HEK293 (cell line): ENCODE measurements at regions not wholly inside any gene's neighbourhood (a gene's known extent, or its start where the extent isn't known, plus 50 kb on each side); places are given as distances from the start of the nearest gene placed in this dataset.

Experiments used
- CTCF ChIA-PET: fragments of 350-600 bp; formaldehyde crosslinking; extraction: SDS; loops from one replicate; lab custom pipeline; 2021; ENCODE audit warnings: antibody characterized with exemption; lab: Yijun Ruan, JAX
- POLR2A ChIA-PET: fragments of 300-600 bp; formaldehyde crosslinking; extraction: SDS; loops from one replicate; lab custom pipeline; 2020; ENCODE audit warnings: antibody characterized with exemption, inconsistent platforms; lab: Yijun Ruan, JAX
- H3K27ac ChIP-seq: fragments of 200-500 bp; sonication (Bioruptor generic); 2 replicates; pipeline ENCODE4 v1.5.1; 2014; ENCODE audit warnings: low read depth, low read length, control low read depth, inconsistent platforms; ENCODE audit errors: extremely low read depth
- H3K36me3 ChIP-seq, 2 experiments: fragments of 200-500 bp in 1 of 2; sonication (Bioruptor generic) in 1 of 2; 1 replicate in 1 of 2; 2 replicates in 1 of 2; pipeline ENCODE4 v1.5.1; 2014 to 2017; ENCODE audit warnings: inconsistent platforms in 2 of 2, low read length in 2 of 2; ENCODE audit not compliant: control insufficient read depth in 2 of 2, insufficient read depth in 1 of 2
- H3K4me1 ChIP-seq: fragments of 200-500 bp; sonication (Bioruptor generic); 2 replicates; pipeline ENCODE4 v1.5.1; 2014; ENCODE audit warnings: mild to moderate bottlenecking, low read length, inconsistent platforms; ENCODE audit not compliant: control insufficient read depth, insufficient read depth
- H3K4me3 ChIP-seq: 2 replicates; pipeline ENCODE4 v1.5.1; 2011; ENCODE audit warnings: low read depth, mild to moderate bottlenecking, control low read depth, low read length, moderate library complexity
- H3K9me3 ChIP-seq: fragments of 200-500 bp; sonication (Bioruptor generic); 2 replicates; pipeline ENCODE4 v1.5.1; 2014; ENCODE audit warnings: low read depth, low read length, inconsistent platforms; ENCODE audit not compliant: control insufficient read depth, insufficient read depth
- ATF2 ChIP-seq: fragments of 450-650 bp; formaldehyde crosslinking; IDR thresholded peaks from 2 replicates; pipeline ENCODE4 v1.5.1; 2016; ENCODE audit warnings: missing biosample characterization, missing genetic modification characterization, low read depth
- EGR2 ChIP-seq: fragments of 450-650 bp; formaldehyde crosslinking; IDR thresholded peaks from 2 replicates; pipeline ENCODE4 v1.5.1; 2016; ENCODE audit warnings: low read depth, missing biosample characterization, missing genetic modification characterization
- GLIS2 ChIP-seq: fragments of 450-650 bp; formaldehyde crosslinking; IDR thresholded peaks from 2 replicates; pipeline ENCODE4 v1.5.1; 2016; ENCODE audit warnings: missing biosample characterization, missing genetic modification characterization
- IKZF3 ChIP-seq: fragments of 450-650 bp; IDR thresholded peaks from 2 replicates; pipeline ENCODE4 v1.5.0; 2018; ENCODE audit warnings: missing biosample characterization, mild to moderate bottlenecking, missing genetic modification characterization, moderate library complexity
- SCRT1 ChIP-seq: fragments of 450-650 bp; formaldehyde crosslinking; IDR thresholded peaks from 2 replicates; pipeline ENCODE4 v1.5.1; 2016; ENCODE audit warnings: missing biosample characterization, missing genetic modification characterization, borderline replicate concordance
- TCF7L2 ChIP-seq: IDR thresholded peaks from 2 replicates; pipeline ENCODE4 v1.6.1; 2011; ENCODE audit warnings: low read depth, mild to moderate bottlenecking, inconsistent platforms, low read length, moderate library complexity, borderline replicate concordance
- TRIM28 ChIP-seq: IDR thresholded peaks from 2 replicates; pipeline ENCODE4 v1.6.1; 2011; ENCODE audit warnings: low read length, control low read depth, borderline replicate concordance
- ZBTB11 ChIP-seq: fragments of 450-650 bp; formaldehyde crosslinking; conservative IDR thresholded peaks from 2 replicates; pipeline ENCODE4 v1.5.1; 2016; ENCODE audit warnings: low read depth, missing biosample characterization, missing genetic modification characterization
- ZBTB7A ChIP-seq: fragments of 450-650 bp; formaldehyde crosslinking; IDR thresholded peaks from 2 replicates; pipeline ENCODE4 v1.5.1; 2016; ENCODE audit warnings: low read depth, missing biosample characterization, missing genetic modification characterization
- ZEB2 ChIP-seq: fragments of 450-650 bp; formaldehyde crosslinking; IDR thresholded peaks from 2 replicates; pipeline ENCODE4 v1.5.1; 2016; ENCODE audit warnings: missing biosample characterization, missing genetic modification characterization
- ZNF10 ChIP-seq: fragments of 450-650 bp; formaldehyde crosslinking; IDR thresholded peaks from 2 replicates; pipeline ENCODE4 v1.5.1; 2017; ENCODE audit warnings: missing biosample characterization, missing genetic modification characterization
- ZNF132 ChIP-seq: fragments of 450-650 bp; formaldehyde crosslinking; IDR thresholded peaks from 2 replicates; pipeline ENCODE4 v1.5.1; 2017; ENCODE audit warnings: missing biosample characterization, missing genetic modification characterization, borderline replicate concordance
- ZNF19 ChIP-seq: fragments of 450-650 bp; formaldehyde crosslinking; IDR thresholded peaks from 2 replicates; pipeline ENCODE4; 2016; ENCODE audit warnings: missing biosample characterization, missing genetic modification characterization, low read depth
- ZNF354C ChIP-seq: fragments of 450-650 bp; formaldehyde crosslinking; IDR thresholded peaks from 2 replicates; pipeline ENCODE4 v1.5.1; 2016; ENCODE audit warnings: missing biosample characterization, missing genetic modification characterization, low read depth, borderline replicate concordance
- ZNF433 ChIP-seq: fragments of 450-650 bp; formaldehyde crosslinking; IDR thresholded peaks from 2 replicates; pipeline ENCODE4 v1.5.1; 2016; ENCODE audit warnings: missing biosample characterization, missing genetic modification characterization, low read depth
- ZNF596 ChIP-seq: fragments of 450-650 bp; IDR thresholded peaks from 2 replicates; pipeline ENCODE4 v1.5.0; 2018; ENCODE audit warnings: missing biosample characterization, mild to moderate bottlenecking, missing genetic modification characterization, moderate library complexity
- ZNF624 ChIP-seq: fragments of 450-650 bp; formaldehyde crosslinking; IDR thresholded peaks from 2 replicates; pipeline ENCODE4 v1.5.1; 2017; ENCODE audit warnings: missing biosample characterization, missing genetic modification characterization
- ZNF639 ChIP-seq: fragments of 450-650 bp; formaldehyde crosslinking; IDR thresholded peaks from 2 replicates; pipeline ENCODE4 v1.5.1; 2016; ENCODE audit warnings: missing biosample characterization, missing genetic modification characterization
- ZNF654 ChIP-seq: fragments of 450-650 bp; formaldehyde crosslinking; IDR thresholded peaks from 2 replicates; pipeline ENCODE4 v1.5.1; 2016; ENCODE audit warnings: low read depth, missing biosample characterization, missing genetic modification characterization
- ZNF664 ChIP-seq: fragments of 450-650 bp; formaldehyde crosslinking; IDR thresholded peaks from 2 replicates; pipeline ENCODE4 v1.5.1; 2016; ENCODE audit warnings: missing biosample characterization, missing genetic modification characterization
- ZNF776 ChIP-seq: fragments of 450-650 bp; formaldehyde crosslinking; IDR thresholded peaks from 2 replicates; pipeline ENCODE4 v1.5.0; 2017; ENCODE audit warnings: missing biosample characterization, missing genetic modification characterization, borderline replicate concordance
- ZNF777 ChIP-seq: fragments of 450-650 bp; formaldehyde crosslinking; IDR thresholded peaks from 2 replicates; pipeline ENCODE4 v1.5.1; 2017; ENCODE audit warnings: missing biosample characterization, missing genetic modification characterization, borderline replicate concordance

GRCh38 chr10:3471472-3471871 lies 298.9 kb upstream of the PITRM1 start:
- H3K27ac ChIP-seq = no peak overlapping the region
- TF ChIP-seq ZNF596 (no peak), SCRT1 (tag by site-specific recombination) (no peak), ZNF354C (tag by site-specific recombination) (no peak), ZNF433 (tag by site-specific recombination) (no peak), GLIS2 (no peak), EGR2 (no peak), ZNF10 (tag by site-specific recombination) (no peak), ZNF654 (no peak)
- H3K4me3 ChIP-seq = no peak overlapping the region
- CTCF ChIA-PET = no interaction called here
- peaks cover 15% of the 10 kb centered on the region for H3K4me1 ChIP-seq
- no peaks in the 10 kb centered on the region for H3K9me3 ChIP-seq
- H3K36me3 ChIP-seq = no peaks in the 10 kb centered on the region
- POLR2A ChIA-PET = no interaction called here

GRCh38 chr10:3470191-3470590 lies 297.6 kb upstream of the PITRM1 start:
- Histone ChIP-seq H3K4me3 (no peak overlapping the region), H3K9me3 (no peaks in the 10 kb centered on the region), H3K36me3 (no peaks in the 10 kb centered on the region), H3K27ac (no peak overlapping the region), H3K4me1 (peaks cover 15% of the 10 kb centered on the region)
- TF ChIP-seq ZNF19 (tag by site-specific recombination) (no peak), ZNF639 (tag by site-specific recombination) (no peak), ZNF664 (tag by site-specific recombination) (no peak)
- CTCF ChIA-PET = interaction anchor here (0.6 kb wide), 1 partner anchor 42 kb away, joined by 3 read pairs; no protein-coding TSS in a partner anchor
- POLR2A ChIA-PET = no interaction called here

GRCh38 chr10:3469639-3470020 lies 297.0 kb upstream of the PITRM1 start:
- H3K27ac ChIP-seq = no peak overlapping the region; the same call in 1 of the 2 replicates
- H3K9me3 ChIP-seq = no peaks in the 10 kb centered on the region
- no peaks in the 10 kb centered on the region for H3K36me3 ChIP-seq
- H3K4me3 ChIP-seq = no peak overlapping the region
- peaks cover 15% of the 10 kb centered on the region for H3K4me1 ChIP-seq
- ChIA-PET POLR2A (no interaction called here), CTCF (interaction anchor here (0.6 kb wide), 1 partner anchor 236 kb away, joined by 3 read pairs; no protein-coding TSS in a partner anchor)
- TF ChIP-seq ATF2 (tag by site-specific recombination) (no peak), ZBTB7A (no peak), TRIM28 (no peak), ZNF132 (tag by site-specific recombination) (no peak), IKZF3 (tag by site-specific recombination) (no peak), ZEB2 (no peak), ZBTB11 (tag by site-specific recombination) (no peak), ZNF776 (tag by site-specific recombination) (no peak), TCF7L2 (no peak), ZNF624 (tag by site-specific recombination) (no peak), ZNF777 (tag by site-specific recombination) (no peak)
